Body of pancreas (tissue), 4 donors: ENCODE measurements at regions not wholly inside any gene's neighbourhood (a gene's known extent, or its start where the extent isn't known, plus 50 kb on each side); places are given as distances from the start of the nearest gene placed in this dataset.
A peak's percentile ranks its signal among the peaks of the same experiment; 100 is the strongest.

Experiments
- ATAC-seq: fragments of 150-250 bp; one replicate; pipeline ENCODE4 v1.9.1; 2016
- DNase-seq, 4 donors: peaks; one replicate each; pipeline ENCODE4 v3.0.0-alpha.2; 2019
- H3K27ac ChIP-seq, 4 donors: fragments of 200-600 bp; sonication (generic); 1 replicate in 3 of 4; 2 replicates in 1 of 4; pipeline versions ENCODE4 v1.5.1 to v1.6.1; 2016 to 2019; ENCODE audit warnings: mild to moderate bottlenecking in 1 of 4, mixed read lengths in 1 of 4, moderate library complexity in 1 of 4
- H3K27me3 ChIP-seq, 2 donors: fragments of 200-600 bp; sonication (generic); one replicate each; pipeline ENCODE4 v1.6.0; 2016; ENCODE audit warnings: mild to moderate bottlenecking in 1 of 2
- H3K36me3 ChIP-seq, 2 donors: fragments of 200-600 bp; sonication (generic); replicated peaks in 1 of 2; 2 replicates each; pipeline ENCODE4 v1.5.1; 2016; ENCODE audit warnings: low read depth in 2 of 2; ENCODE audit not compliant: insufficient read depth in 1 of 2
- H3K4me1 ChIP-seq: fragments of 200-600 bp; sonication (generic); one replicate; pipeline ENCODE4 v1.6.0; 2016
- H3K4me3 ChIP-seq, 2 donors: fragments of 200-600 bp; sonication (generic); 1 replicate in 1 of 2; 2 replicates in 1 of 2; pipeline ENCODE4 v1.5.1; 2016 to 2019
- H3K9me3 ChIP-seq, 3 donors: fragments of 200-600 bp; sonication (generic); 1 replicate in 2 of 3; 2 replicates in 1 of 3; pipeline ENCODE4 v1.5.1; 2016
- CTCF ChIP-seq, 7 experiments: fragments of 450-650 bp in 4 of 7; fragments of 200-600 bp in 3 of 7; sonication (generic) in 3 of 7; IDR thresholded peaks; one replicate each; pipeline ENCODE4 v1.5.1; 2016 to 2019; ENCODE audit warnings: antibody characterized with exemption in 7 of 7
- POLR2A ChIP-seq, 3 donors: fragments of 450-650 bp; IDR thresholded peaks; one replicate each; pipeline ENCODE4 v1.6.1; 2016; ENCODE audit warnings: antibody characterized with exemption in 3 of 3, mild to moderate bottlenecking in 2 of 3
- WGBS, 2 donors: methylation state at CpG; one replicate each; pipeline ENCODE4 v1.1.5; 2017; 5-methylcytosine and 5-hydroxymethylcytosine counted together
- intact Hi-C: fragments of 100-400 bp; cut with DNase I; formaldehyde crosslinking; loops from one replicate; pipeline ENCODE4 v1.15.1; 2023

DNA sequence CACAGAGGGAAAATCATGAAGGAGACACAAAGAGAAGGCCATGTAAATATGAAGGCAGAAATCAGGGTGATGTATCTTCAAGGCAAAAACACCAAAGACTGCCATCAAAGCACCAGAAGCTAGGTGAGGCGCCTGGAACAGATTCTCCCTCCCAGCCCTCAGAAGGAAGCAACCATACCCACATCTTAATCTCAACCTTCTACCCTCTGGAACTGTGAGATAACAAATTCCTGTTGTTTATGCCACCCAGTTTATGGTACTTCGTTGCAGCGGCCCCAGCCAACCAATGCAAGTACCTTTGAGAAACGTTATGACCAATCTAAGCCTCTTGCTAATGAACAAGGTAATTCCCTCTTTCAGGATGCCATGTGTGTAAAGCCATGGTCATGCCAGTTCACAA lies 66.2 kb upstream of the STXBP5 start:
- no peaks in the 10 kb centered on the region for H3K9me3 ChIP-seq
- TF ChIP-seq POLR2A (IDR thresholded peaks at IDR 0.05) (no peak), CTCF (IDR thresholded peaks at IDR 0.05) (no peak)
- no peak overlapping the region for H3K4me3 ChIP-seq
- no peak overlapping the region for H3K27ac ChIP-seq
- no peak for ATAC-seq
- no peak for DNase-seq
- no peaks in the 10 kb centered on the region for H3K36me3 ChIP-seq
- H3K27me3 ChIP-seq, result no peaks in the 10 kb centered on the region
- intact Hi-C loops, result no loop called here
- peaks cover 11% of the 10 kb centered on the region for H3K4me1 ChIP-seq
- WGBS, 2 donors, result 92 to 93% methylated on average over 4 of the region's 4 CpGs

DNA sequence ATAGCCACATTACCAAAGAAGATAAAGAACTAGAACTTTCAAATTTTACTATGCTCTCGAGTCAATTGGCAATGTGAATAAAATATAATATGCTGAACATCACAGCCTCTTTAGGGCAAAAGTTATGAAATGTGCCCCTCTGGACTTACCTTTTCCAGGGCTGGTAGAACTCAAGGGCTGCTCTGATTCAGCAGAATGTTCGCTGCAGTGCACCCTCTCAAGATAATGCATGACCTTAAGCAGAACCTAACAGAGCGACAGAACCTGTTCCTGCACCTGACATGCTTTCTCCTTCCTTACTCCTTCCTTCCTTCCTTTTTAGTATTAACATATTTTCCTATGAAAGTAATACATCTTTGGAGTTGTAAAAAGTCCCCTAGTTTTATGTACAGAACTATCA lies 65.4 kb upstream of the STXBP5 start:
- Histone ChIP-seq H3K4me1 (peaks cover 11% of the 10 kb centered on the region), H3K27me3 (no peaks in the 10 kb centered on the region), H3K9me3 (no peaks in the 10 kb centered on the region), H3K4me3 (no peak overlapping the region), H3K36me3 (no peaks in the 10 kb centered on the region), H3K27ac (no peak overlapping the region)
- TF ChIP-seq POLR2A (IDR thresholded peaks at IDR 0.05) (no peak), CTCF (IDR thresholded peaks at IDR 0.05) (no peak)
- DNase-seq (peak in 1 of 4 donors; percentile 13), ATAC-seq (no peak)
- intact Hi-C loops, result no loop called here
- WGBS, 2 donors, result 62 to 69% methylated on average over 3 of the region's 3 CpGs

GRCh38 chr6:147141711-147142308 lies 62.4 kb upstream of the STXBP5 start:
- ATAC-seq (no peak), DNase-seq (no peak)
- H3K9me3 ChIP-seq, result no peaks in the 10 kb centered on the region
- H3K4me3 ChIP-seq, result no peak overlapping the region
- H3K27me3 ChIP-seq, result no peaks in the 10 kb centered on the region
- no peak overlapping the region for H3K27ac ChIP-seq
- intact Hi-C loops, result no loop called here
- no peaks in the 10 kb centered on the region for H3K36me3 ChIP-seq
- TF ChIP-seq POLR2A (IDR thresholded peaks at IDR 0.05) (no peak), CTCF (IDR thresholded peaks at IDR 0.05) (no peak)
- no peaks in the 10 kb centered on the region for H3K4me1 ChIP-seq
- 94 to 95% methylated on average over 1 of the region's 1 CpG for WGBS, 2 donors

DNA sequence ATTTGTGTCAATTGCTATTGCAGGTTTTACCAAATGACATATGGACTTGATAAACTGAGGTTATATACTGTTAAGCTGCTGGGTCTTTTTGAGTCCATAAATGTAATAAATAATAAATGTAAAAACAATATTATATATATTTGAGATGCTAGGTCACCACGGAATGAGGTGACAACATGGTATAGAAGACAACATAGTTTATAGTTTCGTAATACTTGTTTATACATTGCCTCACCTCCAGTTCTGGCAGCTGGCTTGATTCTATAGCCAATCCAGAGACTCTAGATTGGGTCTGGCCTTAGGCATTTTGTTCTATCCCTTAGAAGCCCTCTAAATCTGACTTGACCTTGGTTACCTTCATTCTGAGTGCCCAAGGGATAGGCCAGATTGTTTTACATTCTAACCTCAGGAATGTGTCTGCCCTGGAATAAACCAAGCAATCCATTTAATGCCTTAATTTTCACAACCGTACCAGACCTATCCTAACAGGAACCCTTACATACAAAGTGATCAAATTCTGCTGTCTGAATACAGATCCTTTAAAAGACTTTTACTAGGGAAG lies 61.5 kb upstream of the STXBP5 start:
- H3K4me1 ChIP-seq, result no peaks in the 10 kb centered on the region

More for the DNA sequence above, 61.5 kb upstream of the STXBP5 start:
- DNase-seq (no peak), ATAC-seq (no peak)
- intact Hi-C loops, result no loop called here
- H3K4me3 ChIP-seq, result no peak overlapping the region
- H3K36me3 ChIP-seq, result no peaks in the 10 kb centered on the region
- H3K9me3 ChIP-seq, result no peaks in the 10 kb centered on the region
- H3K27me3 ChIP-seq, result no peaks in the 10 kb centered on the region
- TF ChIP-seq CTCF (IDR thresholded peaks at IDR 0.05), result no peak
- no peak for TF ChIP-seq POLR2A (IDR thresholded peaks at IDR 0.05)
- no peak overlapping the region for H3K27ac ChIP-seq
- 90 to 94% methylated on average over 3 of the region's 3 CpGs for WGBS, 2 donors
